K562 (cell line): ENCODE measurements at regions not wholly inside any gene's neighbourhood (a gene's known extent, or its start where the extent isn't known, plus 50 kb on each side); places are given as distances from the start of the nearest gene placed in this dataset.

Experiments used
- MBD2 ChIP-seq: sonication (generic); IDR thresholded peaks from 2 replicates; pipeline ENCODE4 v1.6.1; 2016; ENCODE audit warnings: low read depth, borderline replicate concordance
- SRSF9 ChIP-seq: fragments of 200-400 bp; formaldehyde crosslinking; IDR thresholded peaks from 2 replicates; pipeline ENCODE4 v1.6.1; 2017; ENCODE audit warnings: low read depth, low read length, borderline replicate concordance
- TF ChIP-seq, protein P1 (sequence below), 2 experiments: fragments of 450-650 bp; formaldehyde crosslinking in 1 of 2; IDR thresholded peaks; 2 replicates each; pipeline versions ENCODE4 v1.4.0 to v1.6.1; 2014 to 2020; ENCODE audit warnings: mild to moderate bottlenecking in 2 of 2, borderline replicate concordance in 1 of 2, low read depth in 1 of 2
- TF ChIP-seq, protein P2 (sequence below): sonication (generic); formaldehyde crosslinking; IDR thresholded peaks from 2 replicates; pipeline ENCODE4 v1.9.0; 2022; ENCODE audit warnings: mild to moderate bottlenecking, missing genetic modification reagents

DNA sequence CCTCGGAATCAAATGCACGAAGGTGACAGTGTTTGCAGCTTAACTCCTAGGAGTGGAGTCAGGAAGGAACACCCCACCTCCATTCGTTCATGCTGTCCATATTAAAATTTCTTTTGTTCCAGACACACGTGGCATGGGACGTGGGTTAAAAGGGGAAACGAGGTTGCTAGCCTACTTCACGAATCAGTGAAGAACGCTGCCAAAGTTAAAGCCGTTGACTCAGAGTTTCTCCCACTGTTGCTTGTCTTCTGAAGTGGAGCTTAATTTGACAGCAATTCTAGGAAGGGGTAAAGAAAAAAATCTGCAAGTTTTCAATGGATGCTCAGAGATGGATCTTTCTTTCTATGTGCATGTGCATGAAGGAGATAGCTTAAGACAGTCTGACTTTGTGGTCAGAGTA lies 499.1 kb downstream of the CD83 start:
- TF ChIP-seq MBD2 (no peak), SRSF9 (no peak)
- TF ChIP-seq, protein P1, sequence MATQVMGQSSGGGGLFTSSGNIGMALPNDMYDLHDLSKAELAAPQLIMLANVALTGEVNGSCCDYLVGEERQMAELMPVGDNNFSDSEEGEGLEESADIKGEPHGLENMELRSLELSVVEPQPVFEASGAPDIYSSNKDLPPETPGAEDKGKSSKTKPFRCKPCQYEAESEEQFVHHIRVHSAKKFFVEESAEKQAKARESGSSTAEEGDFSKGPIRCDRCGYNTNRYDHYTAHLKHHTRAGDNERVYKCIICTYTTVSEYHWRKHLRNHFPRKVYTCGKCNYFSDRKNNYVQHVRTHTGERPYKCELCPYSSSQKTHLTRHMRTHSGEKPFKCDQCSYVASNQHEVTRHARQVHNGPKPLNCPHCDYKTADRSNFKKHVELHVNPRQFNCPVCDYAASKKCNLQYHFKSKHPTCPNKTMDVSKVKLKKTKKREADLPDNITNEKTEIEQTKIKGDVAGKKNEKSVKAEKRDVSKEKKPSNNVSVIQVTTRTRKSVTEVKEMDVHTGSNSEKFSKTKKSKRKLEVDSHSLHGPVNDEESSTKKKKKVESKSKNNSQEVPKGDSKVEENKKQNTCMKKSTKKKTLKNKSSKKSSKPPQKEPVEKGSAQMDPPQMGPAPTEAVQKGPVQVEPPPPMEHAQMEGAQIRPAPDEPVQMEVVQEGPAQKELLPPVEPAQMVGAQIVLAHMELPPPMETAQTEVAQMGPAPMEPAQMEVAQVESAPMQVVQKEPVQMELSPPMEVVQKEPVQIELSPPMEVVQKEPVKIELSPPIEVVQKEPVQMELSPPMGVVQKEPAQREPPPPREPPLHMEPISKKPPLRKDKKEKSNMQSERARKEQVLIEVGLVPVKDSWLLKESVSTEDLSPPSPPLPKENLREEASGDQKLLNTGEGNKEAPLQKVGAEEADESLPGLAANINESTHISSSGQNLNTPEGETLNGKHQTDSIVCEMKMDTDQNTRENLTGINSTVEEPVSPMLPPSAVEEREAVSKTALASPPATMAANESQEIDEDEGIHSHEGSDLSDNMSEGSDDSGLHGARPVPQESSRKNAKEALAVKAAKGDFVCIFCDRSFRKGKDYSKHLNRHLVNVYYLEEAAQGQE (IDR thresholded peaks at IDR 0.05; ENCODE audit: borderline replicate concordance): no peak
- TF ChIP-seq, protein P1 (CRISPR knock-in tag; IDR thresholded peaks at IDR 0.05; ENCODE audit: low read depth): no peak
- TF ChIP-seq, protein P2, sequence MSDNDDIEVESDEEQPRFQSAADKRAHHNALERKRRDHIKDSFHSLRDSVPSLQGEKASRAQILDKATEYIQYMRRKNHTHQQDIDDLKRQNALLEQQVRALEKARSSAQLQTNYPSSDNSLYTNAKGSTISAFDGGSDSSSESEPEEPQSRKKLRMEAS (CRISPR knock-in tag): no peak
